SK-N-SH (cell line): ENCODE measurements at regions not wholly inside any gene's neighbourhood (a gene's known extent, or its start where the extent isn't known, plus 50 kb on each side); places are given as distances from the start of the nearest gene placed in this dataset.

Experiments used
- CTCF ChIP-seq: fragments of 200-600 bp; sonication (generic); IDR thresholded peaks from 2 replicates; pipeline ENCODE4 v1.6.1; 2017; ENCODE audit warnings: antibody characterized with exemption, mild to moderate bottlenecking, moderate library complexity
- EP300 ChIP-seq, 2 experiments: IDR thresholded peaks; 2 replicates each; pipeline versions ENCODE4 v1.4.0 to v1.6.1; 2012; ENCODE audit warnings: borderline replicate concordance in 1 of 2, low read depth in 1 of 2, low read length in 1 of 2
- GABPA ChIP-seq: IDR thresholded peaks from 2 replicates; pipeline ENCODE4 v1.4.0; 2012; ENCODE audit warnings: low read depth, mild to moderate bottlenecking
- NRF1 ChIP-seq: IDR thresholded peaks from 2 replicates; pipeline ENCODE4 v1.6.1; 2012; ENCODE audit warnings: low read depth, mild to moderate bottlenecking, low read length
- POLR2AphosphoS5 ChIP-seq: IDR thresholded peaks from 2 replicates; pipeline ENCODE4 v1.6.1; 2012; ENCODE audit warnings: low read depth, low read length
- REST ChIP-seq: IDR thresholded peaks from 2 replicates; pipeline ENCODE4 v1.6.1; 2012; ENCODE audit warnings: mild to moderate bottlenecking, low read depth, low read length, moderate library complexity
- SIN3A ChIP-seq: IDR thresholded peaks from 2 replicates; pipeline ENCODE4 v1.6.1; 2012; ENCODE audit warnings: low read depth, mild to moderate bottlenecking, low read length, moderate library complexity, borderline replicate concordance
- SMC3 ChIP-seq: IDR thresholded peaks from 2 replicates; pipeline ENCODE4 v1.6.1; 2012; ENCODE audit warnings: low read depth, low read length, improper control_type of control experiment
- TAF1 ChIP-seq: IDR thresholded peaks from 2 replicates; pipeline ENCODE4 v1.6.1; 2012; ENCODE audit warnings: low read depth, mild to moderate bottlenecking, low read length, moderate library complexity, borderline replicate concordance
- TEAD4 ChIP-seq: IDR thresholded peaks from 2 replicates; pipeline ENCODE4 v1.4.0; 2012; ENCODE audit warnings: mild to moderate bottlenecking, borderline replicate concordance; ENCODE audit not compliant: insufficient read depth
- ZBTB33 ChIP-seq: IDR thresholded peaks from 2 replicates; pipeline ENCODE4 v1.4.0; 2012; ENCODE audit warnings: low read depth, borderline replicate concordance
- TF ChIP-seq, protein P1 (sequence below): fragments of 150-350 bp; IDR thresholded peaks from 2 replicates; pipeline ENCODE4 v1.6.1; 2017; ENCODE audit warnings: antibody characterized with exemption, low read length, low read depth, borderline replicate concordance
- TF ChIP-seq, protein P2 (sequence below): IDR thresholded peaks from 2 replicates; pipeline ENCODE4 v1.4.0; 2012; ENCODE audit warnings: low read depth
- TF ChIP-seq, protein P3 (sequence below): IDR thresholded peaks from 2 replicates; pipeline ENCODE4; 2012

DNA sequence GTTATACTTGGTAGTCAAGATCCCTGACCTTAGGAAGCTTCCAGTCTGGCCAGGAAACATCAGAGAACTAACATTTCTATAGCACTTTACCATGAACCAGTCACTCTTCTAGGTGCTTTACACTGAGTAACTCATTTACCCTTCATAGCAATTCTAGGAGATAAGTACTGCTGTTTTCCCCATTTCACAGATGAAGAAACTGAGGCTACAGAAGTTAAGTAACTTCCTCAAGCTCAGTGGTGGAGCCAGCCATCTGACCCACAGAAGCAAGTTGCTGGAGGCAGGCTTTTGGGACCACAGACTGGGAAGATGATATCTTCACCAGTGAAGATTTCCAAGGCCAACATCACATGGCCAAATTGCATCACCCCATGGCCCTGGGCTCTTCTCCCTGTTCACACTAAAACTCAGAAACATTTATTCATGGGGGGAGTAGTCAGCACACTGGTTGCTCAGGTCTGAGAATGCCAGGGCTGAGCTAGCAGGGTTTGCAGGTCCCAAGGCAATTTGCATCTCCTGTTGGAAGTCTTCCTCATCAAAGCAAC lies 70.3 kb downstream of the UNC5CL start:
- no peak for TF ChIP-seq GABPA
- TF ChIP-seq CTCF, result no peak
- no peak for TF ChIP-seq SIN3A
- no peak for TF ChIP-seq EP300 (IDR thresholded peaks at IDR 0.05; ENCODE audit: borderline replicate concordance in 1 of 2, low read depth in 1 of 2, low read length in 1 of 2)
- no peak for TF ChIP-seq SMC3
- no peak for TF ChIP-seq POLR2AphosphoS5
- TF ChIP-seq, protein P1, sequence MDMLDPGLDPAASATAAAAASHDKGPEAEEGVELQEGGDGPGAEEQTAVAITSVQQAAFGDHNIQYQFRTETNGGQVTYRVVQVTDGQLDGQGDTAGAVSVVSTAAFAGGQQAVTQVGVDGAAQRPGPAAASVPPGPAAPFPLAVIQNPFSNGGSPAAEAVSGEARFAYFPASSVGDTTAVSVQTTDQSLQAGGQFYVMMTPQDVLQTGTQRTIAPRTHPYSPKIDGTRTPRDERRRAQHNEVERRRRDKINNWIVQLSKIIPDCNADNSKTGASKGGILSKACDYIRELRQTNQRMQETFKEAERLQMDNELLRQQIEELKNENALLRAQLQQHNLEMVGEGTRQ, result no peak
- TF ChIP-seq, protein P2, sequence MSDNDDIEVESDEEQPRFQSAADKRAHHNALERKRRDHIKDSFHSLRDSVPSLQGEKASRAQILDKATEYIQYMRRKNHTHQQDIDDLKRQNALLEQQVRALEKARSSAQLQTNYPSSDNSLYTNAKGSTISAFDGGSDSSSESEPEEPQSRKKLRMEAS, result no peak
- no peak for TF ChIP-seq NRF1
- TF ChIP-seq TEAD4, result no peak
- no peak for TF ChIP-seq TAF1
- TF ChIP-seq, protein P3, sequence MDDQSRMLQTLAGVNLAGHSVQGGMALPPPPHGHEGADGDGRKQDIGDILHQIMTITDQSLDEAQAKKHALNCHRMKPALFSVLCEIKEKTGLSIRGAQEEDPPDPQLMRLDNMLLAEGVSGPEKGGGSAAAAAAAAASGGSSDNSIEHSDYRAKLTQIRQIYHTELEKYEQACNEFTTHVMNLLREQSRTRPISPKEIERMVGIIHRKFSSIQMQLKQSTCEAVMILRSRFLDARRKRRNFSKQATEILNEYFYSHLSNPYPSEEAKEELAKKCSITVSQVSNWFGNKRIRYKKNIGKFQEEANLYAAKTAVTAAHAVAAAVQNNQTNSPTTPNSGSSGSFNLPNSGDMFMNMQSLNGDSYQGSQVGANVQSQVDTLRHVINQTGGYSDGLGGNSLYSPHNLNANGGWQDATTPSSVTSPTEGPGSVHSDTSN, result no peak
- TF ChIP-seq ZBTB33, result no peak
- TF ChIP-seq REST, result no peak
